Right kidney (tissue), 1 donor: ENCODE measurements at regions not wholly inside any gene's neighbourhood (a gene's known extent, or its start where the extent isn't known, plus 50 kb on each side); places are given as distances from the start of the nearest gene placed in this dataset.
"Not testable (repeated sequence)": the region's sequence is repeated elsewhere in the genome, so short reads cannot be mapped to it uniquely, and the experiment has no call there.

Experiments
- DNase-seq: peaks from one replicate; pipeline ENCODE4 v3.0.0-alpha.2; 2016

GRCh38 chr2:208935531-208935930, 488.3 kb upstream of the MAP2 start:
- no peak for DNase-seq

GRCh38 chr2:208937521-208937920, 486.3 kb upstream of the MAP2 start:
- DNase-seq, result no peak

GRCh38 chr2:208939852-208940251, 484.0 kb upstream of the MAP2 start:
- no peak for DNase-seq

- no peak for DNase-seq
Observed at GRCh38 chr2:208945719-208946256, 478.1 kb upstream of the MAP2 start.

- DNase-seq, result no peak
Observed at GRCh38 chr2:208948073-208948472, 475.8 kb upstream of the MAP2 start.

- no peak for DNase-seq
Observed at GRCh38 chr2:208970070-208970469, 453.8 kb upstream of the MAP2 start.

GRCh38 chr2:208977582-208977981, 446.3 kb upstream of the MAP2 start:
- DNase-seq, result no peak

GRCh38 chr2:208978946-208979345, 444.9 kb upstream of the MAP2 start:
- DNase-seq, result no peak

- no peak for DNase-seq
Observed at GRCh38 chr2:208980321-208980720, 443.5 kb upstream of the MAP2 start.

- DNase-seq, result no peak
Observed at GRCh38 chr2:208982831-208983230, 441.0 kb upstream of the MAP2 start.

- no peak for DNase-seq
Observed at GRCh38 chr2:208983486-208983885, 440.4 kb upstream of the MAP2 start.

GRCh38 chr2:208984376-208985090, 439.3 kb upstream of the MAP2 start:
- no peak for DNase-seq

- no peak for DNase-seq
Observed at GRCh38 chr2:208985644-208986043, 438.2 kb upstream of the MAP2 start.

- DNase-seq, result no peak
Observed at GRCh38 chr2:208990716-208991115, 433.1 kb upstream of the MAP2 start.

- no peak for DNase-seq
Observed at GRCh38 chr2:208999911-209000310, 423.9 kb upstream of the MAP2 start.

- no peak for DNase-seq
Observed at GRCh38 chr2:209002054-209002453, 421.8 kb upstream of the MAP2 start.

GRCh38 chr2:209005371-209005770, 418.5 kb upstream of the MAP2 start:
- DNase-seq, result no peak

- no peak for DNase-seq
Observed at GRCh38 chr2:209008636-209009287, 415.1 kb upstream of the MAP2 start.

- not testable (repeated sequence) for DNase-seq
Observed at GRCh38 chr2:209018633-209019032, 405.2 kb upstream of the MAP2 start.

- no peak for DNase-seq
Observed at GRCh38 chr2:209029249-209029648, 394.6 kb upstream of the MAP2 start.

- no peak for DNase-seq
Observed at GRCh38 chr2:209044307-209044706, 379.5 kb upstream of the MAP2 start.

- no peak for DNase-seq
Observed at GRCh38 chr2:209046163-209046562, 377.7 kb upstream of the MAP2 start.

GRCh38 chr2:209049608-209050007, 374.2 kb upstream of the MAP2 start:
- DNase-seq, result no peak

- no peak for DNase-seq
Observed at GRCh38 chr2:209062210-209062609, 361.6 kb upstream of the MAP2 start.
